DMS 273 treated with DMSO at 0.1 percent for 48 hours (cell line): ENCODE measurements at regions not wholly inside any gene's neighbourhood (a gene's known extent, or its start where the extent isn't known, plus 50 kb on each side); places are given as distances from the start of the nearest gene placed in this dataset.

Experiments used
- DNase-seq: peaks from one replicate; lab custom pipeline; 2025; lab: John Stamatoyannopoulos, UW

DNA sequence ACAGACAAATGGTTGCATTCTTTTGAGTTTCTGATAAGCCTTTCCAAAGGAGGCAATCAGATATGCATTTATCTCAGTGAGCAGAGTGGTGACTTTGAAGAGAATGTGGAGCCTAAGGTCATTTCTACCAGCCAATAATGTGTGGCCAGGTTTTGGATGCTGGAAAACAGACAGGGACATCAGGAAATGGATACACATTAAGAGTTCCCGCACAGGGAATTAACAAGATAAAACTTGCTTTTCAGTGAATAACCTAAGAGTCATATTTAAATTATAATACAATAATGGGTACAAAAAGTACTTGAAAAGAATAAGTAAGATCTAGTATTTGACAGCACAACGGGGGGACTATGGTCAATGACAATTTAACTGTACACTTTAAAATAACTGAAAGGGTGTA, 492.3 kb upstream of the FAM241A start:
- no peak for DNase-seq

DNA sequence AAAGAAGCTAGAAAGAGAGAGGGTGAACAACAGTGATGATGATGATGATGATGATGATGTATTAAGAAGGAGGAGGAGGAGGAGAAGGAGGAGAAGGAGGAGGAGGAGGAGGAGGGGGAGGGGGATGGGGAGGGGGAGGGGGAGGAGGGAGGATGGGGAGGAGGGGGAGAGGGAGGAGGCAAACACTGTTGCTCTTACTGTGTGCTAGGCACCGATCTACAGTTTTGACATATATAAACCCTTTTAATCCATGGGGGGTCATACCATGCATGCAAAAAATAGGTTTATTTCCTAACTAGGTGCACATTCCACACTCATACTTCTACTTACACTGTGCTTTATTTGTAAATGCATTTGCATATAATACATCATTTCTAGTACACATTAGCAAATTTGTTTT, 482.8 kb upstream of the FAM241A start:
- DNase-seq = no peak

DNA sequence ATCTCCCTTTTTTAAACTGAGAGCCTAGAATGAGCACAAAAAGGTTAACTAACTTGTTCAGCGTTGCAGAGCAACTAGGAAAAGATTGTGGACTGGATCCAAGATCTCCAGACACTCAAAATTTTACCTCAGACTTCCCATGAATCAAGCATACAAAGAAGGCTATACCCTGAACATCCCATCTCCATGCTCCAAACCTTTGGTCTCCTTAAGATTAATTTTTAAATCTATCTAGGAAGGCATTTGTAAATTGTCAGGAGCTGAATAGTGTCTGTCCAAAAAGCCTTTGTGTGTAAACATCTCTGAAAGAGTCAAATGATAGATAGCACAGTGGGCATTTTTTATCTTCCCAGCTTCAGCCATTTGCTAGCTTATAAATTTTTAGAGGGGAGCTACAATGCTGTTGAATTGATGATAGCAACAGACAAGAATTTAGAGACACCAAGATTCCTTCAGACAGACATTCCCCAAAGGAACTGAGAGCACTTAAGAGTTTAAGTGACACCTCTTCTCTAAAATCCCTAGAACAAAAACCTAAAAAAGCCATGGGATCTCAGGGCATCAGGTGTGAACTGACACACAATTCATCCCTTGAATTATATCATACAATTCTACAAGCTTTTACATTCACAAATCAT, 480.8 kb upstream of the FAM241A start:
- DNase-seq = no peak

DNA sequence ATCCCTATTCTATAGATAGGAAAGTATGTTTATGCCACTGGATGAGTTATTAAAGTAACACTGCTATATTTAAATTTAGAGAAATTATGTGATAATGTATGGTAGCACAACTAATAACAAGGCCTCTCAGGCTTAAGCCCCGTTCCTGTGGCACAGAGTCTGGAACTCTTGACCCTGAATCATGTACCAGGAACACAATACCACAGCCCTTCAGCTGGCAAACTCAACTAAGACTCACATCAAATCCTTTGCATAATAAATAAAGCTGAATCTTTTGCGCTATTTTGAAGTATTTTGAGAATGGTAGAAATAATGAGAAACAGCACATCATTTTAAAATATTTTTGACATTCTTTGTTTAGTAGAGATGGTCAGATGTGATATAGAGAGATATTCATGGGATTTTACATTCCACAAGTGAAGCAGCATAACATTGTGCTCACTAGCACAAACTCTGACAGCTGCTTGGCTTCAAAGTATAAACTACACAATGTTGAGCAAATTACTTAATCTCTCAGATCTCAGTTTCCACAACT, 478.4 kb upstream of the FAM241A start:
- DNase-seq = no peak

DNA sequence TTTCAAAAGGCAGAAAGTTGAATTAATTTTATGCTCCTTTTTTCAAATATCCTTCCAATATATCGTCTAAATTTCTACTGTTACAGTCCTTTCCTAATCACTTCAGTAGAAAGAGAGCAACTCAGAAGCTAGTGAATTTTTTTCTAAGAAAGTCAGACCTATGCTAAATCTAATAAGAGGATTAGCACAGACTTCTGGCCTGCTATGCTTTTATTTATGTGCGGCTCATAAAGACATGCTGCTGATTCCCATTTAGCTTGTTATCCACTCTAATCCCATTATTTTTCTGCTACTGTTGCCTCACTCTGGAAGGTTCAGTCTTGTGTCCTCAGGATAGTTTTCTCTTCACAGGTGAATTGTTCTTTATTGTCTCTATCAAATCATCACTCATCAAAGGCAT, 473.5 kb upstream of the FAM241A start:
- DNase-seq = no peak

DNA sequence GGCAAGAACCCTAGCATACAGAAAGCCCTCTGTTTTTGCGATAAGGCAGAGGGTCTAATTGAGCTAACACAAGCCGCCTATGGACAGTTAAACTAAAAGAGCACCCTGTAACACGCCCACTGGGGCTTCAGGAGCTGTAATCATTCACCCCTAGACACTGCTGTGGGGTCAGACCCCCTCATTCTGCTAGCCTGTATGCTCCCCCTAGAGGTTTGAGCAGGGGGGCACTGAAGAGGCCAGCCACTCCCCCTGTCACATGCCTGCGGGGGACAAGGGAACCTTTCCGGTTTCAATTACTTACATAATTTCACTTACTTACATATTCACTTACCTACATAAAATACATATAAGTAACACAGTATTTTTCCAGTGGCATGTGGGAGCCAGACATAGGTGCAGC, 469.5 kb upstream of the FAM241A start:
- DNase-seq = no peak

DNA sequence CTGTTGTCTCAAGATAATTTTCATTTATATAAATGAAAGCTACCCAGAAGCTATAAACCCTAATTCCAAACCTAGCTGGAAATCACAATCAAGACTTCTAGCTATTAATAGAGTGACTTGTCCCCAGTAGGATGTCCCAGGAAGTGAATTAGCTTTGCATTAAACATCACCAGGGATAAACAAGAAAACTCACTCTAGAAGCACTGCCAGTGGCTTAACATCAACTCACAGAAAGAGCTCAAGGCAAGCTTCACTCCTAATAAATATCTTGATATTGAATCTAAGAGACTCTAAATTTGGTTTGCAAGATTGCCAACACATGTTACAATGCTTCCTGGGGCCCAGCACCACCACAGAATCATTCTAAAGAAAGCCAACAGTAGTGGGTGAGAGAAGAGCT, 468.7 kb upstream of the FAM241A start:
- DNase-seq = no peak

DNA sequence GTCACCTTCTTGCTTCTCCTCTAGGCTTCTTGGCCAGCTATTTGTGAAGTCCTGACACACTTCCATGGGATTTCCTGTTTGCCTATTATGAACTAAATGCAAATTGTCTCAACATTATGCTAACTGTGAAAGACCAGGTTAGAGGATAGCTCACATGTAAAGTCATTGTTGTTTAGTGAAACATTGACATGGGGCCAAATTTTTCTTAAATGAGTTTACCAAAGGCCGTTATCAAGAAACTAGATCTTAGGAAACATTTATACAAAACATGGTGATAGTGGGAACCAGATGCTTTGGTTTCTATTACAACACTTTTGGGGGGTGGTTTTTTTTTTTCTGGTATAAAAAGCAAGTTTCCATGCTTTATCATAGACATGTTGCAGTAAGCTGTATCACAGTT, 466.8 kb upstream of the FAM241A start:
- DNase-seq = no peak

DNA sequence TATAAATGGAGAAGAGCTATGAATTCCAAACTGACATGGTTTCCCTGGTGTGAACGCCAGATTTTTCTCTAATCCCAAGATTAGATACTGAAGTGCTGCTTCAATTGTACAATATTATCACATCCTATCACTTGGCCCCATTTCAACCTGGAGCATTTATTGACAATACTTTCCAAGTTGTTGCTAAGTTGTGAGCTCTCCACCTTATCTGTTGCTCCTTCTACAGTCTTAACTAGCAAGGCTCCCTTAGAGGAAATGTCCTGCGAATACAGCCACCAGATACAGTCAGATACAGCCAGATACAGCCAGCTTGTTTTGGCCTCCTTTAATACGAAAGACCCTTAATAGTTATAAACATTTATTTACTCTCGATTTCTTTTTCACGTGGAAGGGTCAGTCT, 466.3 kb upstream of the FAM241A start:
- DNase-seq = no peak

DNA sequence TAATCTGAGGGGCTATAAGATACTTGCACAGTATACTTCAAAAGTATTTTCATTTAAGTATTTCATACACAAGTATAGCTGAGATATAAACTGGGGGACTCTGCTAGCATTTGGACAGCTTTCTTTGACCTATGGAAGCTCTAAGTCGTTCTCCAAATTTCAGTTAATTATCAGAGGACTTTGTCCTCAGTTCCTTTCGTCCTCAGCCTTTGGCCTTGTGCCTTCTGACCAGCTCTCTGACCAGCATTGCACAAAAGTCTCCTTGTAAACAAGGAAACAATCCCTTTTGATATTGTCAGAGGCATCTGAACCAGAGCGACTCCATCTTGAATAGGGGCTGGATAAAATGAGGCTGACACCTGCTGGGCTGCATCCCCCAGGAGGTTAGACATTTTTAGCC, 464.0 kb upstream of the FAM241A start:
- DNase-seq = no peak

DNA sequence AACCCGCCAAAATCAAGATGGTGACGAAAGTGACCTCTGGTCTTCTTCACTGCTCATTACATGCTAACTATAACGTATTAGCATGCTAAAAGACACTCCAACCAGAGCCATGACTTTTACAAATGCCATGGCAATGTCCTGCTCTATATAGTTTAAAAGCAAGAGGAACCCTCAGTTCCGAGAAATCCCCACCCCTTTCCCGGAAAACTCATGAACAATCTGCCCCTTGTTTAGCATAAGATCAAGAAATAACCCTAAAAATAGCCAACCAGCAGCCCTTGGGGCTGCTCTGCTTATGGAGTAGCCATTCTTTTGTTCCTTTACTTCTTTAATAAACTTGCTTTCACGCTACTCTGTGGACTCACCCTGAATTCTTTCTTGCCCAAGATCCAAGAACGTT, 463.5 kb upstream of the FAM241A start:
- DNase-seq = no peak

DNA sequence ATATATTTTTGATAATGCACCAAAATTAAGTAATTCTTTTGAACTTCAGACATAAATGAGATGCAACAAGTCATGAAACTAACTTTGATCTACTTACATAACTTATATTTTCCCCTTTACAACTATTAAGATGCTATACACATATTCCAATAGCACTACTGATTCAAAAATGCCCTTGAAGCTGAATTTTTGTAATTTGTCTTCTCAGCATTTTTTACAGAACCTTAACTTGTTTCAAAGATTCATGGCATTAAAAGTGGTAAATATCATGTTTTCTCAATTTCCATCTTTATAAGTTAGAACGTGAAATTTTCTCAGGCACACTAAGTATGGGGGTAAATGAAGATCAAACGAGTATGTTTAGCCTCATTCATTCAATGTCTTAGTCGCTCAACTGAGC, 460.0 kb upstream of the FAM241A start:
- DNase-seq = no peak

DNA sequence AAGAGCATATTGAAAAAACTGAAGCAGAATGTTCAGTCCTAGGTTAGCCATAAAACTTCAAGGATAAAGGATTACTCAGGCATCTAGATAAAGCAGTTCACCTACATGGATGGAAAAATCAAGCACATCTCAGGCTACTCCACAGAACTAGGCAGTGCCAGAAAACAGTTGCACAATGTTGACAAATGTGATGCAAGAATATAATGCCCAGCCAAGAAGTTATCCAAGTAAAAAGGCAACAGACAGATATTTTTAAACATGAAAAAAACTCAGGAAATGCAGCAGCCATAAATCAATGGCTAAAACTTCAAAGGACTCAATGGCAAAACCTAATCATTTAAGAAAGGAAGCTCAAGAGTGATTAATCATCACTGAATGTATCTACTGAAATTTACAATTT, 456.0 kb upstream of the FAM241A start:
- DNase-seq = no peak

DNA sequence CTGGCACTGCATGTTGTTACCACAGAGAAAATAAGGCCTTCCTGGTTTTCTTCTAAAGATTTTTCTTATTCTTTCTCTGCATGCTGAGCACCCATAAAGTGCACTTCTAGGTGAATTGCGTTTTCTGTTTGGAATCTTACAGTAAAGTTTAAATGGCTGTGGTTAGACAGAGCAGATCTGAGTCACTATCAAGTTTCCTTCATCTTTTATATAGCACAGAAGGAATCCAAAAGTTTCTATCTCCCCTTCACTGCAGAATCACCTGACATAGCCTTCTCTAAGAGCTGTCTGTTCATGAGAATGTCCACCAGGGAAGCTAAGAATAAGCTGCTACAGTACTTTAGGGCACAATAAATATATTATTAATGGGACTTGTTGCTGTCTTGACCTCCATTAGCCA, 455.5 kb upstream of the FAM241A start:
- no peak for DNase-seq

DNA sequence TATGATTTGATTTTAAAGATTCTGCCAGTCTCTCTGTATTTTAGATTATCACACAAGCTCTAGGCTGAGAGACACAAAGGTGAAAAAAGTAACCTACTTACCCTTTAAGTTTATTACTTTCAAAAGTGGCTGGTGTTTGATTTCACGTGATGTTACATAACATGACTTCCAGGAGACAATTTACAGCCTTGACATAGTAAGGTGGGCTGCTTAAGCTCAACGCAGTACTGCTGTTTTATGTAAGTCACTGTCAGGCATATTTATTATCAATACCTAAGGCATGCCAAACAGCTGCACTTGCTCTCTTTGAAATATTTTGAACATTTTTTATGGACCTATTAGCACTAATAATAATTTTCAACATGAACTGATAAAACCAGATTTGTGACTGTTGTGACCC, 451.5 kb upstream of the FAM241A start:
- no peak for DNase-seq

DNA sequence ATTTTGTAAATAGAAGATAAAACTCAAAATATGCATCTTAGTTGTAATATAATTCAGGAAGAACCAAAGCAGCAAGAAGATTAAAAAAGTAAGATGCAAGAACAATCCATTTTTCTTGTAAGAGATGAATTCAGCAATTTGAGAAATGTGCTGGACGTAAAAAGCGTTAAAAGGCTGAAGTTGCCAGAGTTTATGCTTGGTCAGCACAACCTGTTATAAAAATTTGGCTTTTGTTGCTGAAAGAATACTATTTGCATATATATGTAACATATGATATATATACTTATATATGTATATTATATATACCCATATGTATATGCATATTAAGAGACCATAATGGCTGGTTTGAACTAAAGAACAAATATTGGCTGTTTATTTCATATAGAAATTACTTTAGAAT, 449.6 kb upstream of the FAM241A start:
- DNase-seq = no peak

DNA sequence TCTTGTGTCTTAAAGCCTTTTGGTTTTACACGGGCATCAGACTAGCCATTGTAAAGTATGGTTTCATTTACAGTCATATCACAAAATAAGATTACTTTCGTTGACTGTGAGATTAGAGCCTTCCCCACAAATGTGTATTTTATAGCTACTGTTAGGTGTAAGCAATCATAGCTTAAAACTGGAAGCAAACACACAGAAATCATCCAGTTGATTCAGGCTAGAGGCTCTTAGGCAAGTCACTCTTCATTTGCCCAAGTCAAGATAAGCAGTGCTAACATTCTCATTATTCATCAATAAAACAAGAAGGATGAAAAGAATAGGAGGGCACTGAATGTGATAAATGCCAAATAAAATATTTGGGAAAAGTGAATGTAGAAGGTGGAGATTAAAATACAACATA, 448.7 kb upstream of the FAM241A start:
- DNase-seq = no peak

DNA sequence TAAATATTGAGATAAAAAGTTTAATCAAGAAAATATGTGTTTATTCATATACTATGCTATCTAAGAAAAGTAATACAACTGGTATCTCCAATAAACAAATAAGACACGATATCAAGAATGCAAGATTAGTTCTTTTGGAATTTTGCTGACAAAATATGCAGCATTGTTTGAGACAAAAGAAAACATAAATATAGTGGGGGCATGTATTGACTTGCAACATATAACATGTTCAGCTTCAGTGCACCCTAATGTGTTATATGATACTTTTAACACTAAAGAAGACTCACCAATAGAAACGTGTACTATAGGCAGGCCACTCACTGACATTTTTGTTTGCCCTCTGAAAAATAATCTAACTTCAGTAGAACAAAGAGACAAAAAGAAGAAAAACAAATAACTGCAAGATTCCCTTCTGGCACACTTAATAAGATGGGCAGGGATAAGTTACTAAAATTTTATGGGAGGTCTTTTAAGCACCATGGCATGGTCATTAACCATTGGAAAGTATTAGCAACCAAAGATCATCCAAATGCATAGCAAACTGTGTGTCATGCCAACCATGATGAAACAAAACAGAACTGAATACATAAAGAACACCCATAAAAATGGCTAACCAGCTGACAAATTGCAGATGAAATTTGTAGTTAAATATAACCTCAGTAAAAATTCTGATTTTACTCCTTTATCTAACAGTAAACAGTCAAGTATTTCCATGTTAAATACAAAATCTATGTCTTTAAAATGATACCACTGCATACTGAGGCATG, 447.9 kb upstream of the FAM241A start:
- no peak for DNase-seq

DNA sequence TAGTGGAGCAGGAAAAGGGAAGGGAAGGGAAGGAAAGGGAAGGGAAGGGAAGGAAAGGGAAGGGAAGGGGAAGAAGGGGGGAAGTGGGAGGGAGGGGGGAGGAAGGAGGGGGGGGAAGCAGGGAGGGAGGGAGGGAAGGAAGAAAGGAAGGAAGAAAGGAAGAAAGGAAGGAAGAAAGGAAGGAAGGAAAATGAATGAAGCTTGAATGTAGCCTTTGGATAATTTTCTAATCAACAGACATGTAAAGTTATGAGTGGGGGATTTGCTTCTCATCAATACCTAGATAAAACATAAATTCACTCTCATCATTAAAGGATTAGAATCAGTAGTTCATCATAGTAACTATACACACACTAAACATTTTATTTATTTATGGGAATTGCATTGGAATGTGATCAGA, 446.9 kb upstream of the FAM241A start:
- no peak for DNase-seq

DNA sequence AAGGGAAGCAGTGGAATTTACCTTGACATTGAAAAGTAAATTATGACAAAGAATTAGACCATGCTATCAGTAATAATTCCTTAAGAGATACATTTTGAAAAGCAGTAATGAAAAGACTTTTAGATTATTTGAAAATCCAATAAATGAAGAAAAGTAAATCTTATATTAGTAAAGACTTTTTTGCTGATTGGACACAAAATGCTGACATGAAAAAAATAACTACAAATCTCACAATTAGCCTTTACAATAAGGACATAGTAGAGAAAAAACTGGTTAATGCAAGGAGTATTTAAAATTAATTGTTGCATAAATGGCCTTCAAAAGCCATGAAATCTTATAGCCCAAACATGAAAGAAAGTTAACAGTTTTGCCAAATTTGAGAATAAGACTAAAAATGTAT, 446.1 kb upstream of the FAM241A start:
- no peak for DNase-seq

DNA sequence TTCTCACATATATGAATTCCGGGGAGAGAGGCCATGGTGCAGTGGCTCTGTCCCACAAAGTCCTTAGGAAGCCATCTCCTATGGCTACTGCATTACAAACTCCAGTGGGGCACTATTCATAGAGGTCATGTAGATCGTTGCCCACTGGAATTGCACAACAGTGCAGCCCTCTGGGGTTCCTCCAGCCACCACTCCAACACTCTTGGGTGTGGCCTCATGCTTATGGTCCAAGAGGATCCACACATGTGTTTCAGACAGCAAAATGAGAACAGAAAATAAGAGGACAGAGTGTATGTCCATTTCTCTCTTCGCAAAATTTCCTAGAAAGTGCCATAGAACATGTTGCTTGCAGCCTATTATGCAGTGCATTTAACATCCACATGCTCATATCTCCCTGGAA, 444.2 kb upstream of the FAM241A start:
- no peak for DNase-seq

DNA sequence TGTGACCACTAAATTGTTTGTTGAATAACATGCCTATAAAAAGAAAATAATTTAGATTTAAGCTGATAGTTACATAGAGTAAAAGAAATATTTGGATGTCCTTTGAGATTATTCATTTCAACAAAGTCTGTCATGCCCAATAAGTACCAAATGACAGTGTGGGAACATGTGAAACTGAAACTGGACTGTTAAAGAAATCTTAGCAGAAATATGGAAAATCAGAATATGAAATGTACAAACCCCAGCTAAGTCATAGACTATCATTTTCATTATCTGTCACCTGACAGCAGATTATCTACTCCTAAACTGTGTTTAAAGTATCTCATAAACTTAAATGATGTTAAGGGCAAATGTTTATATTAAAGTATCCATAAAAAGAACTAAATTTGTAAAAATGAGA, 437.8 kb upstream of the FAM241A start:
- no peak for DNase-seq

DNA sequence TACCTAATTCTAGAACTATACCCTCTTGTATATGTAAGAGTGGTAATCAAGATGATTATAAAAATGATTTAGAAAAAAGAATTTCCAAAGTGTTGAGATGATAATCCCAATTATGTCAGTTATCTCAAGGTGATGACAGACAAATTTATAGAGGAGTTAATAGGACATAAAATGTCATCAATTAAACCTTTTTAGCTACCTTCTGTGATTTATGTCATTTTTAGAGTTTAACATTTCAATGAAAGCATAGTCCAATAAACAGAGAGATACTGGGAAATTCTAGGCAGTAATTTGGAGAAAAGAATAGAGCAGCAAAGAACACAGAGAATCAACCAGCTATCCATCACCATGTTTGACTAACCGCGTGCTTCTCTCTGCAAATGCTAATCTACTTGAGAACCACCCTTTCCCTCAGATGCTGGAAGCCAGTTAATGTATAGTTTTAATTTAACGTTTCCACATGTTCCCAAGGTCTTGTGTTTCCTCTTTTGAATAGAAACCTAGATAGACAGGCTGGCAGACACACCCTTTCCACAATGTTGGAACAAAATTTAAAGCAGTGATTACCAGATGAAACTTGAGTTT, 433.1 kb upstream of the FAM241A start:
- no peak for DNase-seq

DNA sequence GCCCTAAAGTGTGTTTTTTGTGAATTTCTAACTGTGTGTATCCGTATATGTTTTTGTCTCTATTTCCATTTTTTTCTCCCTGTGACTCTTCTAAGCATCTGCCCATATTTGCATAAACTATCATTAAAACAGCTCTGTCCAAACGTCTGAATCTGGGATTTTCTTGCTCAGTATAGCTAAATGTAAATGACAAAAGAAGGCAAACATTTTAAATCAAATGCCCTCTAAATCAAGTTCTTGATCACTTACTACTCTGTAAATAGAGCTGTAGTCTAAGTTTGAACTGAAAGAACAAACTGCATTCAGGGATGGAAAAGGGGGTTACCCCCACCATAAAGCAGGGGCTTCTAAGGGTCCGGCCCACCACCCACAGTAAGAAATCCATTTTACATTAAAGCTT, 432.0 kb upstream of the FAM241A start:
- DNase-seq = no peak
